WTC11 (cell line): ENCODE measurements at regions not wholly inside any gene's neighbourhood (a gene's known extent, or its start where the extent isn't known, plus 50 kb on each side); places are given as distances from the start of the nearest gene placed in this dataset.

Experiments used
- CTCF ChIP-seq: fragments of 200-600 bp; IDR thresholded peaks from 2 replicates; pipeline ENCODE4 v1.8.0; 2022; ENCODE audit warnings: antibody characterized with exemption
- RELA ChIP-seq: sonication (generic); formaldehyde crosslinking; IDR thresholded peaks from 2 replicates; pipeline ENCODE4 v1.8.1; 2022; ENCODE audit warnings: missing genetic modification reagents, mild to moderate bottlenecking, borderline replicate concordance
- SMAD4 ChIP-seq: sonication (generic); formaldehyde crosslinking; IDR thresholded peaks from 2 replicates; pipeline ENCODE4 v1.8.0; 2022; ENCODE audit warnings: mild to moderate bottlenecking, missing genetic modification reagents
- SP1 ChIP-seq: sonication (generic); formaldehyde crosslinking; conservative IDR thresholded peaks from 2 replicates; pipeline ENCODE4 v1.8.1; 2022; ENCODE audit warnings: missing genetic modification reagents
- USF2 ChIP-seq: sonication (generic); formaldehyde crosslinking; IDR thresholded peaks from 2 replicates; pipeline ENCODE4 v1.8.1; 2023; ENCODE audit warnings: mild to moderate bottlenecking, missing genetic modification reagents, moderate library complexity
- ZBTB43 ChIP-seq: sonication (generic); formaldehyde crosslinking; IDR thresholded peaks from 2 replicates; pipeline ENCODE4 v1.8.1; 2023; ENCODE audit warnings: mild to moderate bottlenecking, missing genetic modification reagents
- TF ChIP-seq, protein P1 (sequence below): sonication (generic); formaldehyde crosslinking; conservative IDR thresholded peaks from 2 replicates; pipeline ENCODE4 v1.8.1; 2022; ENCODE audit warnings: mild to moderate bottlenecking, missing genetic modification reagents
- TF ChIP-seq, protein P2 (sequence below): sonication (generic); formaldehyde crosslinking; IDR thresholded peaks from 2 replicates; pipeline ENCODE4 v1.8.0; 2022; ENCODE audit warnings: mild to moderate bottlenecking, missing genetic modification reagents
- TF ChIP-seq, protein P3 (sequence below): sonication (generic); formaldehyde crosslinking; IDR thresholded peaks from 2 replicates; pipeline ENCODE4 v1.8.0; 2022; ENCODE audit warnings: mild to moderate bottlenecking, missing genetic modification reagents
- TF ChIP-seq, protein P4 (sequence below): sonication (generic); formaldehyde crosslinking; IDR thresholded peaks from 2 replicates; pipeline ENCODE4 v1.8.0; 2022; ENCODE audit warnings: mild to moderate bottlenecking, missing genetic modification reagents

DNA sequence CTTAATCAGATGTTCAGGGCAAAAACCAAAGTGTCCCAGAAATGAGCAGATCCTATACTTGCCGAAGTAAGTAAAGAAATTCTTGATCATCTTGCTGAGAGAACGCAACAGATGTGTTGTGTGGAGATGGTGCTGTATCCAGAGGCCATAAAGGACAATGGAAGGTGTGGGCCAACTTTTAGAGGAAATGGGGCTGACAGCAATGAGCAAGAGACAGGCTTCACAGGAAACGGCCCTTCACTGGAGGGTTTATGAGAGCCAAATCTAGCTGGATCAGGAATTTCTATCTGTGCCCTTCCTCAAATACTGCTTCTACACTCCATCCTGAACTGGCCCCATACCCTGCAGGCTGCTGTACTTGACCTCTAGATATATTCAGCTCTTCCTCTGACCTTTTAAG lies 583.9 kb upstream of the DIPK2B start:
- TF ChIP-seq CTCF (no peak), SP1 (CRISPR knock-in tag) (no peak), ZBTB43 (CRISPR knock-in tag) (no peak), RELA (CRISPR knock-in tag) (no peak), SMAD4 (CRISPR knock-in tag) (no peak), USF2 (CRISPR knock-in tag) (no peak)
- TF ChIP-seq, protein P1, sequence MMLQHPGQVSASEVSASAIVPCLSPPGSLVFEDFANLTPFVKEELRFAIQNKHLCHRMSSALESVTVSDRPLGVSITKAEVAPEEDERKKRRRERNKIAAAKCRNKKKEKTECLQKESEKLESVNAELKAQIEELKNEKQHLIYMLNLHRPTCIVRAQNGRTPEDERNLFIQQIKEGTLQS = no peak
- TF ChIP-seq, protein P2, sequence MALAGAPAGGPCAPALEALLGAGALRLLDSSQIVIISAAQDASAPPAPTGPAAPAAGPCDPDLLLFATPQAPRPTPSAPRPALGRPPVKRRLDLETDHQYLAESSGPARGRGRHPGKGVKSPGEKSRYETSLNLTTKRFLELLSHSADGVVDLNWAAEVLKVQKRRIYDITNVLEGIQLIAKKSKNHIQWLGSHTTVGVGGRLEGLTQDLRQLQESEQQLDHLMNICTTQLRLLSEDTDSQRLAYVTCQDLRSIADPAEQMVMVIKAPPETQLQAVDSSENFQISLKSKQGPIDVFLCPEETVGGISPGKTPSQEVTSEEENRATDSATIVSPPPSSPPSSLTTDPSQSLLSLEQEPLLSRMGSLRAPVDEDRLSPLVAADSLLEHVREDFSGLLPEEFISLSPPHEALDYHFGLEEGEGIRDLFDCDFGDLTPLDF (CRISPR knock-in tag) = no peak
- TF ChIP-seq, protein P3, sequence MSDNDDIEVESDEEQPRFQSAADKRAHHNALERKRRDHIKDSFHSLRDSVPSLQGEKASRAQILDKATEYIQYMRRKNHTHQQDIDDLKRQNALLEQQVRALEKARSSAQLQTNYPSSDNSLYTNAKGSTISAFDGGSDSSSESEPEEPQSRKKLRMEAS (CRISPR knock-in tag) = no peak
- TF ChIP-seq, protein P4, sequence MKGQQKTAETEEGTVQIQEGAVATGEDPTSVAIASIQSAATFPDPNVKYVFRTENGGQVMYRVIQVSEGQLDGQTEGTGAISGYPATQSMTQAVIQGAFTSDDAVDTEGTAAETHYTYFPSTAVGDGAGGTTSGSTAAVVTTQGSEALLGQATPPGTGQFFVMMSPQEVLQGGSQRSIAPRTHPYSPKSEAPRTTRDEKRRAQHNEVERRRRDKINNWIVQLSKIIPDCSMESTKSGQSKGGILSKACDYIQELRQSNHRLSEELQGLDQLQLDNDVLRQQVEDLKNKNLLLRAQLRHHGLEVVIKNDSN = no peak
